ENCODE measurements at regions not wholly inside any gene's neighbourhood (a gene's known extent, or its start where the extent isn't known, plus 50 kb on each side); places are given as distances from the start of the nearest gene placed in this dataset.

DNA sequence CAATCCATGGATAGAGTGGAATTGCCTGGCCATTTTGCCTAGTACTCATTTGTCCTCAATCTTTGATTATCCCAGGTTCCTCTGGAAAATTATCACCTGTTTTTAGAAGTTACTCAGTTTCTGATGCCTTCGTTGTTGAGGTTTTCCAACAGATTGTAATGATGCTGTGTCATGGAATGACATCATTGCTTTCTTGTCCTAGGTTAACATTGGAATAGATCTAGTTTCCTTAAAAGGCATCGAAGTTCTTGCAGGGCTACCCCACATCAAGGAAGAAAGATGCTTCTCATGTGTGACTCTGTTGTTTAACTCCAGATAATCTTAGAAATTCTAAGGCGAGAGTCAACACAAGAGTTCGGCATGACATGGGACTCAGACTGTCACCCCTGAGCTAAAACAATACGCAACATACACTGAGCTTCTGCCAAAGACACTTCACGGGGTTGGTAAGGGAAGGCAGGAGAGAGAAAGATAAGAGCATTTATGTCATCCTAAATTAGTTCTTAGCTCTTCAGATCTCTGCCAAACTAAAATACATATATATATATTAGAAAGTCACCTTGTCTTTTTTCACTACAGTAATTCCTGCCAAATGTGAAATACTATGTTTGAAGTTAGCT is 293.2 kb upstream of the WWC1 start:
- WGBS (ENCODE audit: low lambda C conversion rate): 2% methylated on average over 6 of the region's 6 CpGs

DNA sequence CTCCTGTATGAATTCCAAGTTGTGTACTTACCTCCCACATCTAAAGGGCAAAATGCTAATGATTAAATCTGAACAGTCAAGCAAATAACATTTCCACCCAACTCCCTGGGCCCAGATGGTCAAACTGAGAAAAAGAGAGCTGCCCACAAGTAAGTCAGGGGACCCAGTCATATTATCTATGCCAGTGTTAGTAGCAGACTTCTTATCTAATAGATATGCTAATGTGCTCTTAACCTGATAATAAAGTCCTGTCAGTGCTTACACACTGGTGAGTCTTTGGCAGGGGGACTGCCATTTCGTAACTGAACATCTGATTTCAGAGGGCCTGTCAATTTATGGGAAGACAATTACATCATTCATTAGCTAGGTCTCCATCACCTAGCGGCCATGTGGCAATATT is 292.3 kb upstream of the WWC1 start:
- BruUV-seq (replicated peaks): no TSS peak
- H3K9ac ChIP-seq (ENCODE audit: insufficient read depth, low read depth, low read length): no peak overlapping the region
- H2AFZ ChIP-seq (ENCODE audit: low read length): no peak overlapping the region
- no peaks in the 10 kb centered on the region for H3K79me2 ChIP-seq (ENCODE audit: insufficient read depth, low read length)
- CTCF ChIA-PET (ENCODE audit: low intra/inter-chr PET ratio, low total read pairs): no interaction called here
- H3K4me1 ChIP-seq (ENCODE audit: insufficient read depth, low read length): no peaks in the 10 kb centered on the region
- H3K9me3 ChIP-seq (ENCODE audit: low read length): no peaks in the 10 kb centered on the region
- TF ChIP-seq ZNF720 (CRISPR knock-in tag; IDR thresholded peaks at IDR 0.05) (no peak), ZNF329 (CRISPR knock-in tag; IDR thresholded peaks at IDR 0.05; ENCODE audit: low read depth) (no peak), KDM4B (CRISPR knock-in tag; IDR thresholded peaks at IDR 0.05) (no peak), GABPB1 (CRISPR knock-in tag; IDR thresholded peaks at IDR 0.05) (no peak), SAP130 (CRISPR knock-in tag; IDR thresholded peaks at IDR 0.05; ENCODE audit: low read depth) (no peak), HDAC2 (CRISPR knock-in tag; IDR thresholded peaks at IDR 0.05) (no peak), FOXJ3 (CRISPR knock-in tag; IDR thresholded peaks at IDR 0.05; ENCODE audit: borderline replicate concordance) (no peak), FOXA1 (IDR thresholded peaks at IDR 0.05) (no peak), FOXA1 (CRISPR knock-in tag; IDR thresholded peaks at IDR 0.05) (no peak)
- TF ChIP-seq, protein P1, sequence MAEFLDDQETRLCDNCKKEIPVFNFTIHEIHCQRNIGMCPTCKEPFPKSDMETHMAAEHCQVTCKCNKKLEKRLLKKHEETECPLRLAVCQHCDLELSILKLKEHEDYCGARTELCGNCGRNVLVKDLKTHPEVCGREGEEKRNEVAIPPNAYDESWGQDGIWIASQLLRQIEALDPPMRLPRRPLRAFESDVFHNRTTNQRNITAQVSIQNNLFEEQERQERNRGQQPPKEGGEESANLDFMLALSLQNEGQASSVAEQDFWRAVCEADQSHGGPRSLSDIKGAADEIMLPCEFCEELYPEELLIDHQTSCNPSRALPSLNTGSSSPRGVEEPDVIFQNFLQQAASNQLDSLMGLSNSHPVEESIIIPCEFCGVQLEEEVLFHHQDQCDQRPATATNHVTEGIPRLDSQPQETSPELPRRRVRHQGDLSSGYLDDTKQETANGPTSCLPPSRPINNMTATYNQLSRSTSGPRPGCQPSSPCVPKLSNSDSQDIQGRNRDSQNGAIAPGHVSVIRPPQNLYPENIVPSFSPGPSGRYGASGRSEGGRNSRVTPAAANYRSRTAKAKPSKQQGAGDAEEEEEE (CRISPR knock-in tag; IDR thresholded peaks at IDR 0.05; ENCODE audit: borderline replicate concordance): no peak
- TF ChIP-seq, protein P2, sequence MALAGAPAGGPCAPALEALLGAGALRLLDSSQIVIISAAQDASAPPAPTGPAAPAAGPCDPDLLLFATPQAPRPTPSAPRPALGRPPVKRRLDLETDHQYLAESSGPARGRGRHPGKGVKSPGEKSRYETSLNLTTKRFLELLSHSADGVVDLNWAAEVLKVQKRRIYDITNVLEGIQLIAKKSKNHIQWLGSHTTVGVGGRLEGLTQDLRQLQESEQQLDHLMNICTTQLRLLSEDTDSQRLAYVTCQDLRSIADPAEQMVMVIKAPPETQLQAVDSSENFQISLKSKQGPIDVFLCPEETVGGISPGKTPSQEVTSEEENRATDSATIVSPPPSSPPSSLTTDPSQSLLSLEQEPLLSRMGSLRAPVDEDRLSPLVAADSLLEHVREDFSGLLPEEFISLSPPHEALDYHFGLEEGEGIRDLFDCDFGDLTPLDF (CRISPR knock-in tag; IDR thresholded peaks at IDR 0.05): no peak
- FAIRE-seq (no peak), ATAC-seq (no peak), DNase-seq (ENCODE audit: low spot score) (no peak)
- intact Hi-C loops (cut with micrococcal nuclease; ENCODE audit: unreplicated experiment): no loop called here
- POLR2A ChIA-PET: no interaction called here
- no peak overlapping the region for H3K4me3 ChIP-seq (replicated peaks in 1 of 3; ENCODE audit: insufficient read depth in 1 of 3, low read depth in 2 of 3, low read length in 3 of 3)
- no CpG with 5 or more reads among the region's 2 CpGs for WGBS (ENCODE audit: low lambda C conversion rate)
- no peak overlapping the region for H3K27ac ChIP-seq (ENCODE audit: extremely low read length, insufficient read depth, low read length)
- no peak overlapping the region for H3K4me2 ChIP-seq (ENCODE audit: low read depth, low read length)
- no peaks in the 10 kb centered on the region for H4K20me1 ChIP-seq (ENCODE audit: insufficient read depth, low read length)
- H3K36me3 ChIP-seq (replicated peaks in 1 of 2; ENCODE audit: control insufficient read depth in 1 of 2, insufficient read depth in 2 of 2, low read length in 2 of 2): no peaks in the 10 kb centered on the region
- no peaks in the 10 kb centered on the region; a peak in 1 of 5 replicates for H3K27me3 ChIP-seq (ENCODE audit: control insufficient read depth in 1 of 2, insufficient read depth in 2 of 2, low read length in 2 of 2)
- in situ Hi-C loops (cut with HindIII; ENCODE audit: extremely low pct_ligation_motif_present, low pct_unique_long_range_greater_than_20kb): no loop called here

More for the DNA sequence above, 293.2 kb upstream of the WWC1 start:
- Histone ChIP-seq H2AFZ (ENCODE audit: low read length) (no peak overlapping the region), H3K27me3 (ENCODE audit: control insufficient read depth in 1 of 2, insufficient read depth in 2 of 2, low read length in 2 of 2) (no peaks in the 10 kb centered on the region; a peak in 1 of 5 replicates), H4K20me1 (ENCODE audit: insufficient read depth, low read length) (no peaks in the 10 kb centered on the region), H3K4me2 (ENCODE audit: low read depth, low read length) (no peak overlapping the region), H3K9ac (ENCODE audit: insufficient read depth, low read depth, low read length) (no peak overlapping the region), H3K9me3 (ENCODE audit: low read length) (no peaks in the 10 kb centered on the region), H3K36me3 (replicated peaks in 1 of 2; ENCODE audit: control insufficient read depth in 1 of 2, insufficient read depth in 2 of 2, low read length in 2 of 2) (no peaks in the 10 kb centered on the region), H3K27ac (ENCODE audit: extremely low read length, insufficient read depth, low read length) (no peak overlapping the region), H3K79me2 (ENCODE audit: insufficient read depth, low read length) (no peaks in the 10 kb centered on the region), H3K4me3 (replicated peaks in 1 of 3; ENCODE audit: insufficient read depth in 1 of 3, low read depth in 2 of 3, low read length in 3 of 3) (no peak overlapping the region), H3K4me1 (ENCODE audit: insufficient read depth, low read length) (no peaks in the 10 kb centered on the region)
- TF ChIP-seq ZSCAN22 (CRISPR knock-in tag; IDR thresholded peaks at IDR 0.05) (no peak), ATF7 (IDR thresholded peaks at IDR 0.05) (peak; percentile 64), ATF7 (CRISPR knock-in tag; IDR thresholded peaks at IDR 0.05) (no peak)
- FAIRE-seq (no peak), DNase-seq (ENCODE audit: low spot score) (no peak), ATAC-seq (no peak)
- POLR2A ChIA-PET: no interaction called here
- CTCF ChIA-PET (ENCODE audit: low intra/inter-chr PET ratio, low total read pairs): no interaction called here
- intact Hi-C loops (cut with micrococcal nuclease; ENCODE audit: unreplicated experiment) (no loop called here), in situ Hi-C loops (cut with HindIII; ENCODE audit: extremely low pct_ligation_motif_present, low pct_unique_long_range_greater_than_20kb) (no loop called here)
- BruUV-seq (replicated peaks): no TSS peak
